Activated naive CD4-positive, alpha-beta T cell treated with anti-CD3 and anti-CD28 coated beads, Interleukin-2, amount 10 ng/mL, durations not matched to agents 7 days and 5 days (primary cell): ENCODE measurements at regions not wholly inside any gene's neighbourhood (a gene's known extent, or its start where the extent isn't known, plus 50 kb on each side); places are given as distances from the start of the nearest gene placed in this dataset.

Source experiments
- CTCF ChIA-PET: fragments of 350-600 bp; sonication (Branson Sonifier 250); formaldehyde crosslinking; loops from one replicate; lab custom pipeline; 2021; ENCODE audit warnings: antibody characterized with exemption; lab: Charles Lee
- DNase-seq: peaks from one replicate; pipeline ENCODE4 v3.0.0-alpha.2; 2020
- H3K27ac Mint-ChIP-seq: one replicate; pipeline ENCODE4 v1.8.0; 2021; ENCODE audit warnings: mild to moderate bottlenecking, moderate library complexity, mixed read lengths
- H3K27me3 Mint-ChIP-seq: one replicate; pipeline ENCODE4 v1.8.0; 2021; ENCODE audit warnings: mild to moderate bottlenecking, mixed read lengths
- H3K36me3 Mint-ChIP-seq: one replicate; pipeline ENCODE4 v1.8.0; 2021; ENCODE audit warnings: mixed read lengths
- H3K4me1 Mint-ChIP-seq: one replicate; pipeline ENCODE4 v1.8.0; 2021; ENCODE audit warnings: mixed read lengths
- H3K4me3 Mint-ChIP-seq: one replicate; pipeline ENCODE4 v1.8.0; 2021; ENCODE audit warnings: mild to moderate bottlenecking, moderate library complexity, mixed read lengths
- H3K9me3 Mint-ChIP-seq: one replicate; pipeline ENCODE4 v1.8.0; 2021; ENCODE audit warnings: mixed read lengths

DNA sequence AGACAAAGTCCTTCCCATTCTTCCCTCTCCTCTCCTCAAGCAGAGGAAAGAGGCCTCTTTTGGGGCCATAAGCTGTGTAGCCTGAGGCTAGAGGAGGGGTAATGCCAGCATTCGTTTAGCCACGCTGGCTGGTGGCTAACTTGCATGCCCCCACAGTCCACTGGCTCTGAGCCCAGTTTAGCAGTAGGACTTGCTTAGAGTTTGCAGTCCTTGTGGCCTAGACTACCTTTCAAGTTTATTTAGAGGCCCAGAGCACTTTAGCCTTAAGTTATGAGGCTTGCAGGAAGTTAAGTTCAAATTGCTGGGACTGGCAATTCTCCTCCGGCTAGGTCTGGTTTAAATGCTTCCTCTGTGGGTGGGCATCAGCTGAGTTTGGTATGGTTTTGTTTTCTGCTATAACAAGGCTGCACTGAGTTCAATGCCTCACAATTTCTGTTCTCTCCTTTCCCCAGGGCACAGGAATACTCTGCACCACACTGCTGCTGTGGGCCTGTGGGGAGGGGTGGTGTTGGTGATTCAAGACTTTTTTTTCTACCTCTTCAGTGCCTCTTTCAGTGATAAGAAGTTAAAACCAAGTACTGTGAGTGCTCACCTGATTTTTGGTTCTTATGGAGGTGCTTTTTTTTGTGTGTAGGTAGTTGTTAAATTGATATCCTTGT lies 281.0 kb upstream of the C11orf87 start:
- peaks cover 4% of the 10 kb centered on the region for H3K27me3 Mint-ChIP-seq
- no peaks in the 10 kb centered on the region for H3K36me3 Mint-ChIP-seq
- H3K9me3 Mint-ChIP-seq, result no peaks in the 10 kb centered on the region
- H3K27ac Mint-ChIP-seq, result no peak overlapping the region
- no peak overlapping the region for H3K4me3 Mint-ChIP-seq
- H3K4me1 Mint-ChIP-seq, result no peaks in the 10 kb centered on the region
- DNase-seq, result no peak
- CTCF ChIA-PET, result no interaction called here

DNA sequence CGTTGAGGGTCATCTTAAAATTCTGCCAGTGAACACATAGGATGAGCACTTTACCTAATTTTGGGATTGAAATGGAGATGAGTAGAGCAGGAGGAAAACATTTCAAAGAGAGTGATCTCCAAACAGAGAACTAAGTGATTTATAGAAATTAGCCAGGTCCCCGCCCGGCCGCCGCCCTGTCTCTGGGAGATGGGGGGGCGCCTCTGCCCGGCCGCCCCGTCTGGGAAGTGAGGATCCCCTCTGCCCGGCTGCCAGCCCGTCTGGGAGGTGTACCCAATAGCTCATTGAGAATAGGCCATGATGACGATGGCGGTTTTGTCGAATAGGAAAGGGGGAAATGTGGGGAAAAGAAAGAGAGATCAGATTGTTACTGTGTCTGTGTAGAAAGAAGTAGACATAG lies 276.7 kb upstream of the C11orf87 start:
- Mint-ChIP-seq H3K27ac (no peak overlapping the region), H3K4me3 (no peak overlapping the region), H3K36me3 (no peaks in the 10 kb centered on the region), H3K4me1 (no peaks in the 10 kb centered on the region), H3K27me3 (no peaks in the 10 kb centered on the region), H3K9me3 (no peaks in the 10 kb centered on the region)
- DNase-seq, result no peak
- CTCF ChIA-PET, result no interaction called here

DNA sequence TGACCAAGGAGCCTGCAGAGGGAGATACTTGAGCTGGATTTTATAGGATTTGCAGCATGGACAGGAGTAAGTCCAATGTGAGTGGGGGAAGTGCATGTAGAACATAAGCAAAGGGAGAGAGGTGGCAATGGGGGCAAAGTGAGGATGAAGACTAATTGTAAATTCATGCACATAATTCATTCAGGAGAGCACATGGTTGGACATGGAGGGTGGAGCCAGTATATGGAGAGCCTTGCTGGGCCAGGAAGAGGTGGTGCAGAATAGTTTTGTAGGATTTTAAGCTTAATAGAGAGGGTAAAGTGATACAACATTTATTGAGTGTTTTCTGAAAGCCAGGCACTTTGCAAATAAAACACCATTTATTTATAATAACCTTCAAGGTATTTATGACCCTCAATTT lies 274.3 kb upstream of the C11orf87 start:
- CTCF ChIA-PET, result no interaction called here
- no peaks in the 10 kb centered on the region for H3K27me3 Mint-ChIP-seq
- DNase-seq, result no peak
- H3K27ac Mint-ChIP-seq, result no peak overlapping the region
- no peaks in the 10 kb centered on the region for H3K36me3 Mint-ChIP-seq
- no peaks in the 10 kb centered on the region for H3K4me1 Mint-ChIP-seq
- no peak overlapping the region for H3K4me3 Mint-ChIP-seq
- no peaks in the 10 kb centered on the region for H3K9me3 Mint-ChIP-seq

DNA sequence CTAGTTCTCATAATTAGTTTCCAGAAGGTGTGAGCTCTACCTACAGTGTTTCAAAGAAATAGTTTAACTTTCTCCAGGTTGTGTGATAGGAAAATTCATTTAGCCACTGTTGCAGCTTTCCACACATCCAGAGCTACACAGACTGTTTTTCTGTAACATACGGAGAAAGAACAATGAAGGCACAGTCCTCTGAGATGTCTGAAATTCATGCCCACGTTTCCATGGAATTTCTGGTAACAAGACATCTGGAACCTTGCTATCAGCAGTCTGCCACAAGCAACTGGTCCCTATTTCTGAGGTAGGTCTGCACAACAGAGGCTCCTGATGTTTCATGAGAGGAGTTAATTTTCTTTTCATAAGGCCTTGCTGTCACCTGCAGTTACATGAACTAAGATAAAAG lies 273.3 kb upstream of the C11orf87 start:
- Mint-ChIP-seq H3K4me3 (no peak overlapping the region), H3K27ac (no peak overlapping the region), H3K9me3 (no peaks in the 10 kb centered on the region), H3K36me3 (no peaks in the 10 kb centered on the region), H3K4me1 (no peaks in the 10 kb centered on the region), H3K27me3 (no peaks in the 10 kb centered on the region)
- CTCF ChIA-PET, result no interaction called here
- DNase-seq, result no peak

DNA sequence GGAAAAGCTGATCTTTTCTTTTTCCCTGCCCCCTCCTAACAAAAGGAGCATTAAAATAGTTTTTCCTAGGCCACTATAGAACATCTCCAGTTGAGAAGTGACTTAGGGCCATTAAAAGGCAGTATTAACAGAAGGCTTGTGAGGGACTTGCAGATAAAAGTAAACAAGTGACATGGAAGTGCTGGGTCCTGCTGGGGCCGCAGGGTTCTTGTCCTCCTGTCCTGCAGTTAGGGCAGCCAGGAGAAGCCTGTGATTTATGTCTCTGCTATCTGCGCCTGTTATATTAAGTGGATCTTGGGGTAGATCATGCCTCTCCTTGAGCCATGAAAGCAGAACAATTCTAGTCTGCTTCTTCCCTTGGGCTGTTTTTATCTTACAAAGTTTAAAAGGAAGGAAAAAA lies 271.4 kb upstream of the C11orf87 start:
- Mint-ChIP-seq H3K4me3 (no peak overlapping the region), H3K36me3 (no peaks in the 10 kb centered on the region), H3K4me1 (peaks cover 4% of the 10 kb centered on the region), H3K9me3 (no peaks in the 10 kb centered on the region), H3K27me3 (no peaks in the 10 kb centered on the region), H3K27ac (no peak overlapping the region)
- no peak for DNase-seq
- CTCF ChIA-PET, result no interaction called here

DNA sequence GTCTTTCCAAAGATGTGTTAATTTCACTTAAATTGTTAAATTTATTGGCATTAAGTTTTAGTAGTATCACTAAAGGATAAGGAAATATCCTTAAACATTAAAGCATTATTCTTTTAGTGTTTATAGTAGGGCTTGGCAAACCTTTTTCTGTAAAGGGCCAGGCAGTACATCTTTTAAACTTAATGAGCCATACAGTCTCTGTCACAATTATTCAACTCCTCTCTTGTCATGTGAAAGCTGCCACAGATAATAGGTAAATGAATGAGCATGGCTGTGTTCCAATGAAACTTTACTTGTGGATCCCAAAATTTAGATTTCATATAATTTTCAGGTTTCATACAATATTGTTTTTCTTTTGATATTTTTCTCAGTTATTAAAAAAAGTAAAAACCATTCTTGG lies 268.2 kb upstream of the C11orf87 start:
- CTCF ChIA-PET, result no interaction called here
- H3K4me3 Mint-ChIP-seq, result no peak overlapping the region
- DNase-seq, result no peak
- H3K27ac Mint-ChIP-seq, result no peak overlapping the region
- H3K4me1 Mint-ChIP-seq, result peaks cover 4% of the 10 kb centered on the region
- H3K9me3 Mint-ChIP-seq, result peaks cover 2% of the 10 kb centered on the region
- H3K36me3 Mint-ChIP-seq, result no peaks in the 10 kb centered on the region
- H3K27me3 Mint-ChIP-seq, result no peaks in the 10 kb centered on the region

DNA sequence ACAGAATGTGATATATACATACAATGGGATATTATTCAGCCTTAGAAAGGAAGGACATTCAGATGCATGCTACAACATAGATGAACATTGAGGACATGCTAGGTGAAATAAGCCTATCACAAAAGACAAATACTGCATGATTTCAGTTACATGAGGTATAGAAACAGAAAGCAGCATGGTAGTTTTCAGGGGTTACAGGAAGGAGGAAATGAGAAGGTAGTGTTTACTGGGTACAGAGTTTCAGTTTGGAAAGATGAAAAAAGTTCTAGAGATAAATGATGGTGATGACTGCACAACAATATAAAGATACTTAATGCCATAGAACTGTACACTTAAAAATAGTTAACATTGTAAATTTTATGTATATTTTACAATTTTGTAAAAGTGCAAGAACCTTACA lies 266.7 kb upstream of the C11orf87 start:
- CTCF ChIA-PET, result no interaction called here
- Mint-ChIP-seq H3K27me3 (no peaks in the 10 kb centered on the region), H3K27ac (no peak overlapping the region), H3K4me3 (no peak overlapping the region), H3K36me3 (no peaks in the 10 kb centered on the region), H3K9me3 (peaks cover 2% of the 10 kb centered on the region), H3K4me1 (peaks cover 4% of the 10 kb centered on the region)
- no peak for DNase-seq

DNA sequence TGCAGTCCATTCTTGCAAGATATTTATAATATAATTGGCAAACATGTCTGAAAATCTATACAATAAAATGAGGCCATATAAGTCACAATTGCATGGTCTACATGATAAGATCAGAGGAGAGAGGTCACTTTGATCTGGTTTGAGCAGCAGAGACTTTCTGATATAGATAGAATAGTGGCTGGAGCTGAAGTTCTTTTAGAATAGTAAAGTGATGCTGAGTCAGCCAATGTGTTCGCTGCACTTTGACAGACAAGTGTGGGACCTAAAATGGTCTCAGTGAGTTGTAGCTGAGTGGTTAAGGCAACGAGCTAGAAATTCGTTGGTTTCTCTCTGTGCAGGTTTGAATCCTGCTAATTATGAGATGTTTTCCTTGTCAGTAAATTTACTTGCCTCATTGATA lies 257.0 kb upstream of the C11orf87 start:
- H3K27me3 Mint-ChIP-seq, result no peaks in the 10 kb centered on the region
- DNase-seq, result no peak
- no peaks in the 10 kb centered on the region for H3K36me3 Mint-ChIP-seq
- CTCF ChIA-PET, result no interaction called here
- no peaks in the 10 kb centered on the region for H3K4me1 Mint-ChIP-seq
- H3K4me3 Mint-ChIP-seq, result no peak overlapping the region
- H3K27ac Mint-ChIP-seq, result no peak overlapping the region
- no peaks in the 10 kb centered on the region for H3K9me3 Mint-ChIP-seq

DNA sequence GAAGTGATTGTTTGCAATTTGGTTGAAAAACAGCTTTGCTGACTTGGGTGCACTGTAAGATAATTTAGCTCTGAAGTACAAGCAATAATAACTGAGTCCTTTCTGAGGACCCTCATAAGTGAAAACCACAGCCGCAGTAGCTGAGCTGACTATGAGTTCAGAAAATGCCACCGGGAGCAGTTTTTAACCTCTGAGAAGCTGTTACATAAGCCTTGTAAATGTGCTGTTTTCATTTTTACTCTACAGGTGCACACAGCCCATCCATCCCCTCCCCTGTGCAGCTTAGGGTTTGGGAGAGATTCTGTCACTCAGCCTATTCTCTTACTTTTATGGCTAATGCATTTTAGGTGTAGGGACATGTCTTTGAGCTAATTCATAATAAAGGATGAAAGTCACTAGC lies 255.5 kb upstream of the C11orf87 start:
- H3K27me3 Mint-ChIP-seq, result no peaks in the 10 kb centered on the region

DNA sequence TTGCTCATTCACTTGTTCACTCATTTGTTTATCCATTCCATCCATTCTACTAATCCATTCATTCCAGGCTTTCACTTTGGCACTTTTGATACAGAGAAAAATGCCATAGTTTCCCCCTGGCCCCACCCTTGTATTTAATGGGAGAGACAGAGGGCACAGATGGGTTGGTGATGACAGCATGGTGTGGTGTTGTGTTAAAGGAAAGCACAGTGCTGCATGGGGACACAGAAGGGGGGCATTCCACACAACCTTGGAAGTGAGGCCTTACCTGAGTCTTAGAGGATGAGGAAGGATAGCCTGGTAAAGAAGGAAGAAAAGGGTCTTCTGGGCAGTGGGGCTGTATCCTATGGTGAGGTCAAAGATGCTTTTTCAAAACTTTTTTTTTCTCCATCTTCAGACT lies 248.5 kb upstream of the C11orf87 start:
- Mint-ChIP-seq H3K9me3 (no peaks in the 10 kb centered on the region), H3K27me3 (no peaks in the 10 kb centered on the region), H3K4me1 (no peaks in the 10 kb centered on the region), H3K4me3 (no peak overlapping the region), H3K36me3 (no peaks in the 10 kb centered on the region), H3K27ac (no peak overlapping the region)
- DNase-seq, result no peak
- CTCF ChIA-PET, result no interaction called here

More for the DNA sequence above, 255.5 kb upstream of the C11orf87 start:
- Mint-ChIP-seq H3K4me1 (no peaks in the 10 kb centered on the region), H3K4me3 (no peak overlapping the region), H3K36me3 (no peaks in the 10 kb centered on the region), H3K9me3 (no peaks in the 10 kb centered on the region), H3K27ac (no peak overlapping the region)
- no peak for DNase-seq
- CTCF ChIA-PET, result no interaction called here

DNA sequence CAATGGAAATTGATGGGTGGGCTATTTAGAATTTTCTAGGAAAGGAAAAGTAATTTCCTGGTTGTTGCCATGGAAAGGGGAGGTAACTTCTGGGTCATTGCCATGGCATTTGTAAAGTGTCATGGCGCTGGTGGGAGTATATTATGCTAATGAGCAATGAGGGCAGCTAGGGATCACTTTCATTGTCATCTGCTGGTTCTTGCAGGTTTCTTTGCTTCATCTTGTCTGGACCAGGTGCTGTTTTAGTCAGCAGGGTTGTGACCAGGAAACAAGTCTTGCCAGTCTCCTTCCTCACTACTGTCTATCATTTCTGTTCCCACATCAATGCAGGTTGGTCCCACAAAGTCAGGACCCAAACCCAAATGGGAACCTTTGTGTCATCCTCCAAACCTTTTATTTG lies 237.6 kb upstream of the C11orf87 start:
- peaks cover 18% of the 10 kb centered on the region for H3K9me3 Mint-ChIP-seq
- no peaks in the 10 kb centered on the region for H3K27me3 Mint-ChIP-seq
- H3K4me1 Mint-ChIP-seq, result no peaks in the 10 kb centered on the region
- CTCF ChIA-PET, result no interaction called here
- DNase-seq, result no peak
- H3K36me3 Mint-ChIP-seq, result no peaks in the 10 kb centered on the region
- H3K27ac Mint-ChIP-seq, result peak overlapping the region; percentile 28
- H3K4me3 Mint-ChIP-seq, result no peak overlapping the region

DNA sequence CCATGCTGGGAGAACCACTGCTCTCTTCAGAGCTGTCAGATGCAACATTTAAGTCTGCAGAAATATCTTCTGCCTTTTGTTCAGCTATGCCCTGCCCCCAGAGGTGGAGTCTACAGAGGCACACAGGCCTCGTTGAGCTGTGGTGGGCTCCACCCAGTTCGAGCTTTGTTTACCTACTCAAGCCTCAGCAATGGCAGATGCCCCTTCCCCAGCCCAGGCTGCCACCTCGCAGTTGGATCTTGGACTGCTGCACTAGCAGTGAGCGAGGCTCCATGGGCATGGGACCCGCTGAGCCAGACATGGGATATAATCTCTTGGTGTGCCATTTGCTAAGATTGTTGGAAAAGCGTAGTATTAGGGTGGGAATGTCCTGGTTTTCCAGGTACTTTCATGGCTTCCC lies 229.1 kb upstream of the C11orf87 start:
- H3K9me3 Mint-ChIP-seq, result peaks cover 13% of the 10 kb centered on the region

DNA sequence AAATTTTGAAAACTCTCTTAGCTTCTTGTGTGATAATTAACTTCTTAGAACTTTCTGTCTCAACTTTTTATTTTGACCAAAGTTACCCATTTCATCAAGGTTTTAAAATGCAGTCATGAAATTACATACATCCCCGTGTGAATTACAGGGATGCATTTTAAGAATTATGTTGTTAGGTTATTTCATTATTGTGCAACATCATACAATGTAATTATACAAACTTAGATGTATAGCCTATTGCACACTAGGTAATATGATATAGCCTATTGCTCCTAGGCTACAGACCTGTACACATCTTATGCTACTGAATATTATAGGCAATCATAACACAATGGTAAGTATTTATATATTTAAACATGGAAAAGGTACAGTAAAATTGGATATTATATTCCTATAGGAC lies 228.1 kb upstream of the C11orf87 start:
- DNase-seq, result no peak
- no peaks in the 10 kb centered on the region for H3K27me3 Mint-ChIP-seq
- H3K36me3 Mint-ChIP-seq, result no peaks in the 10 kb centered on the region
- H3K4me3 Mint-ChIP-seq, result no peak overlapping the region
- no peak overlapping the region for H3K27ac Mint-ChIP-seq
- no peaks in the 10 kb centered on the region for H3K4me1 Mint-ChIP-seq
- CTCF ChIA-PET, result no interaction called here
- H3K9me3 Mint-ChIP-seq, result peaks cover 12% of the 10 kb centered on the region

More for the DNA sequence above, 229.1 kb upstream of the C11orf87 start:
- Mint-ChIP-seq H3K27me3 (no peaks in the 10 kb centered on the region), H3K4me3 (no peak overlapping the region), H3K27ac (no peak overlapping the region), H3K36me3 (no peaks in the 10 kb centered on the region), H3K4me1 (no peaks in the 10 kb centered on the region)
- DNase-seq, result no peak
- CTCF ChIA-PET, result no interaction called here

DNA sequence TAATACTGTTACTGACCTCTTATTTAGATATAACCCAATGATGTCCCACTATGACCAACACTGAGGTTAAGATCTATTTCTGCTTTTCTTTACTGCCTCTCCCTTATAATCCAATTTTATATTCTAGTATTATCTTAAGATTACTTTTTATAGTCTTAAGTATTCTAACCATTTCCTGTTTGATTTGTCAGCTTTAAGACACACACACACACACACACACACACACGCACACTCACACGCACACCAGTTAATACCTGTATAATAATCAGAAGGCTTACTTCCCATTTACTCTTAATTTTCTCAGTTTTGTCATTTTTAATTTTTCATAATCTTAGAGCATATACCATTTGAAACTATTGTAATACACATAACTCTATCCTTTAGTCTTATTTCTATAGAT lies 226.0 kb upstream of the C11orf87 start:
- Mint-ChIP-seq H3K36me3 (no peaks in the 10 kb centered on the region), H3K4me1 (no peaks in the 10 kb centered on the region), H3K27me3 (no peaks in the 10 kb centered on the region), H3K27ac (no peak overlapping the region), H3K4me3 (no peak overlapping the region), H3K9me3 (peaks cover 11% of the 10 kb centered on the region)
- CTCF ChIA-PET, result no interaction called here
- DNase-seq, result no peak

DNA sequence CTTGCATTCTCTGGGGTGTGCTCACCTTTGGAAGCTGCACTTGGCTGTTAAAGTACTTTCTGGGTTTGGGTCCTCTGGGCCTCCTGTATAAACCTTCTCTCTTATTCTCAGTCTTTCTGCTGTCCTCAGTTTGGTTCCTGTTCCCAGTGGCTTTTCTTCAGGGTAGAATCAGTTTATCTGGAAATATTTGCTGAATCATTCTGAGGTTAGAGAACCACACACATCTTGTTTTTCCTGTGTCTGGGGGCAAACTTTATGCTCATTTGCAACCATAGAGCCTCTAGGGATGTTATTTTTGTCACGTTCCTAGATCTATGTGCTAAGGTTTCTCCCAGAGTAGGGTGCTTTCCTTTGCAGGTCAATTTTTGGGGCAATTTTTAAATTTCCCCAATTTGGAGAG lies 224.3 kb upstream of the C11orf87 start:
- Mint-ChIP-seq H3K4me3 (no peak overlapping the region), H3K27ac (no peak overlapping the region), H3K27me3 (no peaks in the 10 kb centered on the region), H3K36me3 (no peaks in the 10 kb centered on the region), H3K4me1 (no peaks in the 10 kb centered on the region), H3K9me3 (peaks cover 5% of the 10 kb centered on the region)
- no peak for DNase-seq
- CTCF ChIA-PET, result no interaction called here

DNA sequence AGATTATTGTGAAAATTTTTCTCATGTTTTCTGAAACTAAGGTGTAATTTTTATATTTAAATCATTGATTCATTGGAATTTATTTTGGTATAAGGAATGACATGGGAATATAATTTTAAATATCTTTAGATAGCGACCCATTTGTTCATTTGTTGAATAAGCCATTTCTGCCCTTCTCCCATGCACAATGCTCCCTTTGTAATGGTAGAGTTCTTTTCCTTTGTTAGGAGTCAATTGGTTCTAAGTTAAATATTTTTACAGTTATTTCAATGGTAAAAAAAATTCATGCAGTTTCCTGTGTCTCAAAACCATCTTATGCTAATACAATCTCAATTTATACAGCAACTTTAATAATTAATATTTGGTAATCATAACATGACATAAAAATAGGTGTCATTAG lies 218.8 kb upstream of the C11orf87 start:
- Mint-ChIP-seq H3K9me3 (peaks cover 5% of the 10 kb centered on the region), H3K27me3 (no peaks in the 10 kb centered on the region), H3K4me1 (no peaks in the 10 kb centered on the region), H3K27ac (no peak overlapping the region), H3K36me3 (no peaks in the 10 kb centered on the region), H3K4me3 (no peak overlapping the region)
- no peak for DNase-seq
- CTCF ChIA-PET, result no interaction called here
